IMR-90 (cell line): ENCODE measurements at regions not wholly inside any gene's neighbourhood (a gene's known extent, or its start where the extent isn't known, plus 50 kb on each side); places are given as distances from the start of the nearest gene placed in this dataset.

Experiments
- ATAC-seq: fragments of 200-7000 bp; cut with Tn5 transposase; 2 replicates; pipeline ENCODE4 v1.9.1; 2020; ENCODE audit warnings: low read depth, mild to moderate bottlenecking, moderate library complexity
- BruUV-seq: library from RNA; stranded (reverse); fragments of 400-500 nt; replicated peaks from 2 replicates; lab custom pipeline; 2021; lab: Mats Ljungman, UMichigan
- CTCF ChIA-PET: fragments of 300-600 bp; formaldehyde crosslinking; extraction: SDS; loops from one replicate; lab custom pipeline; 2021; ENCODE audit warnings: antibody characterized with exemption; lab: Yijun Ruan, JAX
- POLR2A ChIA-PET: fragments of 300-600 bp; sonication (Branson Sonifier 250); formaldehyde crosslinking; loops from one replicate; lab custom pipeline; 2022; ENCODE audit warnings: antibody characterized with exemption; ENCODE audit not compliant: unreplicated experiment; lab: Charles Lee
- DNase-seq: peaks from one replicate; pipeline ENCODE4 v3.0.0; 2013
- H2AFZ ChIP-seq: replicated peaks from 2 replicates; pipeline ENCODE3; 2013; ENCODE audit warnings: low read length, mild to moderate bottlenecking; ENCODE audit not compliant: poor library complexity
- H2AK5ac ChIP-seq: 2 replicates; pipeline ENCODE4 v1.6.1; 2013; ENCODE audit warnings: low read depth, low read length, inconsistent platforms
- H2AK9ac ChIP-seq: replicated peaks from 2 replicates; pipeline ENCODE3; 2013; ENCODE audit warnings: mild to moderate bottlenecking, low read depth, low read length, moderate library complexity; ENCODE audit not compliant: poor library complexity
- H2BK120ac ChIP-seq: 2 replicates; pipeline ENCODE4 v1.6.1; 2013; ENCODE audit warnings: low read depth, low read length, inconsistent platforms
- H2BK15ac ChIP-seq: 3 replicates; pipeline ENCODE4 v1.6.1; 2013; ENCODE audit warnings: low read depth, low read length, inconsistent platforms
- H2BK20ac ChIP-seq: 2 replicates; pipeline ENCODE4 v1.6.1; 2013; ENCODE audit warnings: low read depth, mild to moderate bottlenecking, inconsistent platforms, low read length, moderate library complexity
- H2BK5ac ChIP-seq: 2 replicates; pipeline ENCODE4 v1.6.1; 2013; ENCODE audit warnings: mild to moderate bottlenecking, low read depth, low read length, inconsistent platforms; ENCODE audit not compliant: poor library complexity, severe bottlenecking
- H3K14ac ChIP-seq: replicated peaks from 2 replicates; pipeline ENCODE4 v1.6.1; 2013; ENCODE audit warnings: low read depth, low read length, inconsistent platforms
- H3K18ac ChIP-seq: 2 replicates; pipeline ENCODE4 v1.6.1; 2013; ENCODE audit warnings: low read depth, low read length, control low read depth
- H3K23ac ChIP-seq: 2 replicates; pipeline ENCODE4 v1.6.1; 2013; ENCODE audit warnings: low read depth, low read length, inconsistent platforms
- H3K27ac ChIP-seq: 2 replicates; pipeline ENCODE4 v1.5.1; 2013; ENCODE audit warnings: mild to moderate bottlenecking, control low read depth, low read length; ENCODE audit not compliant: insufficient read depth
- H3K27me3 ChIP-seq: 2 replicates; pipeline ENCODE4 v1.6.1; 2013; ENCODE audit warnings: low read length; ENCODE audit not compliant: control insufficient read depth, insufficient read depth
- H3K36me3 ChIP-seq: 2 replicates; pipeline ENCODE4 v1.6.1; 2013; ENCODE audit warnings: low read length, mixed read lengths; ENCODE audit not compliant: control insufficient read depth, insufficient read depth
- H3K4ac ChIP-seq: 2 replicates; pipeline ENCODE4 v1.6.1; 2013; ENCODE audit warnings: low read depth, low read length, inconsistent platforms
- H3K4me1 ChIP-seq: 2 replicates; pipeline ENCODE4 v1.6.1; 2013; ENCODE audit warnings: low read length, mixed read lengths; ENCODE audit not compliant: control insufficient read depth, insufficient read depth
- H3K4me2 ChIP-seq: 2 replicates; pipeline ENCODE4 v1.6.1; 2013; ENCODE audit warnings: low read depth, mild to moderate bottlenecking, control low read depth, low read length, moderate library complexity
- H3K4me3 ChIP-seq: 2 replicates; pipeline ENCODE4 v1.5.1; 2013; ENCODE audit warnings: low read depth, mild to moderate bottlenecking, control low read depth, low read length, moderate library complexity; ENCODE audit not compliant: insufficient read depth
- H3K56ac ChIP-seq: 2 replicates; pipeline ENCODE4 v1.6.1; 2013; ENCODE audit warnings: low read length, inconsistent platforms; ENCODE audit not compliant: insufficient read depth; ENCODE audit errors: extremely low read depth
- H3K79me1 ChIP-seq, 2 experiments: 2 replicates each; pipeline ENCODE4 v1.6.1; 2013; ENCODE audit warnings: low read length in 2 of 2, inconsistent platforms in 1 of 2, low read depth in 1 of 2
- H3K9ac ChIP-seq: 2 replicates; pipeline ENCODE4 v1.6.1; 2013; ENCODE audit warnings: low read depth, low read length, control low read depth
- H3K9me1 ChIP-seq: 2 replicates; pipeline ENCODE4 v1.6.1; 2013; ENCODE audit warnings: low read length, inconsistent platforms; ENCODE audit not compliant: insufficient read depth
- H3K9me3 ChIP-seq: 2 replicates; pipeline ENCODE4 v1.6.1; 2013; ENCODE audit warnings: low read length; ENCODE audit not compliant: control insufficient read depth, insufficient read depth
- H4K20me1 ChIP-seq: 2 replicates; pipeline ENCODE4 v1.6.1; 2013; ENCODE audit warnings: low read length, inconsistent platforms; ENCODE audit not compliant: insufficient read depth
- H4K5ac ChIP-seq: 2 replicates; pipeline ENCODE4 v1.6.1; 2013; ENCODE audit warnings: mild to moderate bottlenecking, low read depth, low read length, control low read depth
- H4K8ac ChIP-seq, 2 experiments: 2 replicates each; pipeline ENCODE4 v1.6.1; 2013; ENCODE audit warnings: low read depth in 2 of 2, low read length in 2 of 2, control low read depth in 1 of 2, inconsistent platforms in 1 of 2
- H4K91ac ChIP-seq: 2 replicates; pipeline ENCODE4 v1.6.1; 2013; ENCODE audit warnings: low read depth, low read length, inconsistent platforms; ENCODE audit not compliant: insufficient read depth
- CEBPB ChIP-seq: IDR thresholded peaks from 2 replicates; pipeline ENCODE4 v1.6.1; 2012; ENCODE audit warnings: low read depth, low read length, improper control_type of control experiment
- CTCF ChIP-seq: conservative IDR thresholded peaks from 2 replicates; pipeline ENCODE4 v1.5.1; 2012; ENCODE audit warnings: mild to moderate bottlenecking, low read depth, low read length, improper control_type of control experiment
- ELK1 ChIP-seq: fragments of 150-350 bp; IDR thresholded peaks from 2 replicates; pipeline ENCODE4 v1.6.1; 2016; ENCODE audit warnings: low read depth, mild to moderate bottlenecking, low read length, moderate library complexity, borderline replicate concordance
- WGBS, 2 experiments: methylation state at CpG; one replicate each; pipeline versions ENCODE4 v1.1.5 to v1.1.7; 2013; ENCODE audit warnings: missing lambda C conversion rate in 2 of 2; ENCODE audit not compliant: insufficient read length in 1 of 2; ENCODE audit errors: extremely low coverage in 2 of 2; 5-methylcytosine and 5-hydroxymethylcytosine counted together
- dilution Hi-C: fragments of 300-500 bp; cut with HindIII; formaldehyde crosslinking; loops from one replicate; pipeline ENCODE4 v1.14.3; 2018; ENCODE audit warnings: low sequenced_read_pairs; ENCODE audit not compliant: unreplicated experiment
- in situ Hi-C: fragments of 300-500 bp; cut with MboI; formaldehyde crosslinking; loops from 3 replicates; pipeline ENCODE4 v1.14.3; 2019; ENCODE audit warnings: low sequenced_read_pairs, inconsistent platforms, mixed read lengths
- intact Hi-C: fragments of 100-400 bp; cut with micrococcal nuclease; formaldehyde crosslinking; loops from 2 replicates; pipeline ENCODE4 v1.10.0; 2022

- dilution Hi-C loops = no loop called here
- in situ Hi-C loops = no loop called here
- peak overlapping the region; percentile 10; the same call in 1 of the 2 replicates for H2BK120ac ChIP-seq
- peaks cover 7% of the 10 kb centered on the region; the same call in 1 of the 2 replicates for H3K4me1 ChIP-seq
- peak overlapping the region; percentile 78; the same call in 1 of the 3 replicates for H2BK15ac ChIP-seq
- POLR2A ChIA-PET = interaction anchor here (0.6 kb wide), 1 partner anchor 76 kb away, joined by 3 read pairs; no protein-coding TSS in a partner anchor
- H4K91ac ChIP-seq = peak overlapping the region; percentile 55; the same call in 1 of the 2 replicates
- H2AK9ac ChIP-seq = no peak overlapping the region
- peak overlapping the region; percentile 67 for H3K14ac ChIP-seq
- peak overlapping the region; percentile 65 for H2BK5ac ChIP-seq
- peak overlapping the region; percentile 6; the same call in 1 of the 2 replicates for H3K56ac ChIP-seq
- peak; percentile 33 for TF ChIP-seq CEBPB
- TF ChIP-seq CTCF = no peak
- TF ChIP-seq ELK1 = no peak
- H3K4ac ChIP-seq = peak overlapping the region; percentile 18; the same call in 1 of the 2 replicates
- no peaks in the 10 kb centered on the region for H3K36me3 ChIP-seq
- 83% methylated on average over 2 of the region's 5 CpGs; no CpG with 5 or more reads in 1 of the 2 experiments for WGBS, 2 experiments
- no peak overlapping the region for H3K9ac ChIP-seq
- H3K23ac ChIP-seq = no peak overlapping the region
- ATAC-seq (no peak), DNase-seq (peak; percentile 54)
- no peaks in the 10 kb centered on the region for H3K27me3 ChIP-seq
- CTCF ChIA-PET = interaction anchor here (1.0 kb wide), 1 partner anchor 93 kb away, joined by 4 read pairs; no protein-coding TSS in a partner anchor
- H4K8ac ChIP-seq = peak overlapping the region; percentile 15 to 36; a peak in 2 of 4 replicates
- no peak overlapping the region for H3K27ac ChIP-seq
- intact Hi-C loops = no loop called here
- H2AFZ ChIP-seq = no peak overlapping the region
- no TSS peak for BruUV-seq
- peaks cover 6% of the 10 kb centered on the region; the same call in 1 of the 2 replicates for H3K9me1 ChIP-seq
- H3K9me3 ChIP-seq = no peaks in the 10 kb centered on the region
- no peaks in the 10 kb centered on the region for H4K20me1 ChIP-seq
- H3K4me3 ChIP-seq = no peak overlapping the region
- H3K4me2 ChIP-seq = no peak overlapping the region
- no peaks in the 10 kb centered on the region for H3K79me1 ChIP-seq
- peak overlapping the region; percentile 73; the same call in 1 of the 2 replicates for H2BK20ac ChIP-seq
- peak overlapping the region; percentile 85; the same call in 1 of the 2 replicates for H4K5ac ChIP-seq
- H2AK5ac ChIP-seq = peak overlapping the region; percentile 66
- peak overlapping the region; percentile 85; the same call in 1 of the 2 replicates for H3K18ac ChIP-seq
Measured at GRCh38 chr11:29263971-29264682, 752.7 kb downstream of the KCNA4 start.
